MCF 10A (cell line): ENCODE measurements at regions not wholly inside any gene's neighbourhood (a gene's known extent, or its start where the extent isn't known, plus 50 kb on each side); places are given as distances from the start of the nearest gene placed in this dataset.
"Not testable (repeated sequence)": the region's sequence is repeated elsewhere in the genome, so short reads cannot be mapped to it uniquely, and the experiment has no call there.

Experiments used
- BruUV-seq: library from RNA; stranded (reverse); fragments of 400-500 nt; replicated peaks from 2 replicates; lab custom pipeline; 2021; lab: Mats Ljungman, UMichigan
- CTCF ChIA-PET: fragments of 300-600 bp; sonication (Branson Sonifier 250); formaldehyde crosslinking; extraction: SDS; loops from one replicate; lab custom pipeline; 2021; ENCODE audit warnings: antibody characterized with exemption, inconsistent platforms; lab: Yijun Ruan, JAX
- POLR2A ChIA-PET: fragments of 300-600, 350-650 bp; sonication (Branson Sonifier 250); formaldehyde crosslinking; extraction: SDS; loops from one replicate; lab custom pipeline; 2020; ENCODE audit warnings: antibody characterized with exemption, inconsistent platforms; lab: Yijun Ruan, JAX
- DNase-seq: peaks from one replicate; pipeline ENCODE4 v3.0.0-alpha.2; 2018; ENCODE audit not compliant: unreplicated experiment
- H3K27ac Mint-ChIP-seq: one replicate; pipeline ENCODE4 v1.8.0; 2022; ENCODE audit warnings: mild to moderate bottlenecking, low read depth, mixed read lengths; ENCODE audit not compliant: unreplicated experiment
- H3K27me3 Mint-ChIP-seq: one replicate; pipeline ENCODE4 v1.8.0; 2022; ENCODE audit warnings: mixed read lengths; ENCODE audit not compliant: insufficient read depth, unreplicated experiment
- H3K36me3 Mint-ChIP-seq: one replicate; pipeline ENCODE4 v1.8.0; 2022; ENCODE audit warnings: mild to moderate bottlenecking, moderate library complexity, mixed read lengths; ENCODE audit not compliant: insufficient read depth, unreplicated experiment
- H3K4me1 Mint-ChIP-seq: one replicate; pipeline ENCODE4 v1.8.0; 2022; ENCODE audit warnings: mixed read lengths; ENCODE audit not compliant: insufficient read depth, unreplicated experiment
- H3K4me3 Mint-ChIP-seq: one replicate; pipeline ENCODE4 v1.8.0; 2022; ENCODE audit warnings: mild to moderate bottlenecking, moderate library complexity, mixed read lengths; ENCODE audit not compliant: unreplicated experiment
- H3K9me3 Mint-ChIP-seq: one replicate; pipeline ENCODE4 v1.8.0; 2022; ENCODE audit warnings: mixed read lengths; ENCODE audit not compliant: unreplicated experiment
- intact Hi-C: fragments of 100-400 bp; cut with micrococcal nuclease; formaldehyde crosslinking; loops from 2 replicates; pipeline ENCODE4 v1.14.1; 2022
- TF ChIP-seq, protein P1 (sequence below): fragments of 200-600 bp; IDR thresholded peaks from one replicate; pipeline ENCODE4 v1.8.0; 2022; ENCODE audit warnings: antibody characterized with exemption, mild to moderate bottlenecking; ENCODE audit not compliant: unreplicated experiment

GRCh38 chr9:90702441-90702955, 59.9 kb upstream of the DIRAS2 start:
- peaks cover 99% of the 10 kb centered on the region for H3K27me3 Mint-ChIP-seq

DNA sequence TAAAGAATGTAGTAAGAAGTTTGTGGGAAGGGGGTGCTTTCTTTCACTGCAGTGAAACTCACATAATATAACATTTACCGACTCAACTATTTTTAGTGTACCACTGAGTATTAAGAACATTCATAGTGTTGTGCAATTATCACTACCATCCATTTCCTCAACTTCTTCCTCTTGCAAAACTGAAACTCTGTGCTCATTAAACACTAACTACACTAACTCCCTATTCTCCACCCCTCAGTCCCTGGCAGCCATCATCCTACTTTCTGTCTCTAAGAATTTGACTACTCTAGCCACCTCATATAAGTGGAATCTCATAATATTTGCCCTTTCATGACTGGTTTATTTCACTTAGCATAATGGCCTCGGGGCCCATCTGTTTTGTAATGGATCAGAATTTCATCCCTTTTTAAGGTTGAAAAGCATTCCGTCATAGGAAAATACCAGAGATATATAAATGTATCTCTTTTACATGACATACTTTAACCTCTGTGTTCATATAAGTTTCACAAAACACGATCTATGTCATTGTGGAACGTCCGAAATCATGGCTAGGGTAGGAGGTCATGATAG, 56.3 kb upstream of the DIRAS2 start:
- intact Hi-C loops: no loop called here
- CTCF ChIA-PET: no interaction called here
- H3K4me1 Mint-ChIP-seq: no peaks in the 10 kb centered on the region
- POLR2A ChIA-PET: no interaction called here
- H3K4me3 Mint-ChIP-seq: no peak overlapping the region
- no peak overlapping the region for H3K27ac Mint-ChIP-seq
- no TSS peak for BruUV-seq
- TF ChIP-seq, protein P1, sequence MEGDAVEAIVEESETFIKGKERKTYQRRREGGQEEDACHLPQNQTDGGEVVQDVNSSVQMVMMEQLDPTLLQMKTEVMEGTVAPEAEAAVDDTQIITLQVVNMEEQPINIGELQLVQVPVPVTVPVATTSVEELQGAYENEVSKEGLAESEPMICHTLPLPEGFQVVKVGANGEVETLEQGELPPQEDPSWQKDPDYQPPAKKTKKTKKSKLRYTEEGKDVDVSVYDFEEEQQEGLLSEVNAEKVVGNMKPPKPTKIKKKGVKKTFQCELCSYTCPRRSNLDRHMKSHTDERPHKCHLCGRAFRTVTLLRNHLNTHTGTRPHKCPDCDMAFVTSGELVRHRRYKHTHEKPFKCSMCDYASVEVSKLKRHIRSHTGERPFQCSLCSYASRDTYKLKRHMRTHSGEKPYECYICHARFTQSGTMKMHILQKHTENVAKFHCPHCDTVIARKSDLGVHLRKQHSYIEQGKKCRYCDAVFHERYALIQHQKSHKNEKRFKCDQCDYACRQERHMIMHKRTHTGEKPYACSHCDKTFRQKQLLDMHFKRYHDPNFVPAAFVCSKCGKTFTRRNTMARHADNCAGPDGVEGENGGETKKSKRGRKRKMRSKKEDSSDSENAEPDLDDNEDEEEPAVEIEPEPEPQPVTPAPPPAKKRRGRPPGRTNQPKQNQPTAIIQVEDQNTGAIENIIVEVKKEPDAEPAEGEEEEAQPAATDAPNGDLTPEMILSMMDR: no peak
- no peaks in the 10 kb centered on the region for H3K9me3 Mint-ChIP-seq
- H3K36me3 Mint-ChIP-seq: no peaks in the 10 kb centered on the region
- DNase-seq: no peak
- peaks cover 64% of the 10 kb centered on the region for H3K27me3 Mint-ChIP-seq

More at GRCh38 chr9:90702441-90702955, 59.9 kb upstream of the DIRAS2 start:
- Mint-ChIP-seq H3K4me3 (no peak overlapping the region), H3K36me3 (no peaks in the 10 kb centered on the region), H3K9me3 (no peaks in the 10 kb centered on the region), H3K4me1 (no peaks in the 10 kb centered on the region), H3K27ac (no peak overlapping the region)
- TF ChIP-seq, protein P1: no peak
- ChIA-PET POLR2A (no interaction called here), CTCF (no interaction called here)
- intact Hi-C loops: no loop called here
- DNase-seq: no peak
- BruUV-seq: no TSS peak

DNA sequence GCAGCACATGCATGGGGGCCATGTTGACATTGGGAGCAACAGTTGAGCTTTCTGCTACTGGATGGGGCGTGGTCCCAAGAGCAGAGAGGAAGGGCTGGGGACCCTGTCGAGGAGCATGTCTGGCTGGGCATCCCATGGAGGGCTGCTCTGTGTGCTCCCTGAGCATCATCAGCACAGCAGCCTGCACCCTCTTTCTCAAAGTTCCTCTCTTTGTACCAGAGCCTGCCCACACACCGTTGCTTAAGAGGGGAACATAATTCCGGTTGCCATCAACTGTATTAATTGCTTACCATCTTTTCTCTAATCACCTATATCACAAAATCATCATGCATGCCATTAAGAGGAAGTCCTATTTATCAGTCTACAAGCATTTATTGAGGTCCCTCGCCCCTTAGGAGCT, 55.2 kb upstream of the DIRAS2 start:
- Mint-ChIP-seq H3K27me3 (peaks cover 52% of the 10 kb centered on the region), H3K36me3 (no peaks in the 10 kb centered on the region), H3K4me3 (no peak overlapping the region), H3K9me3 (no peaks in the 10 kb centered on the region), H3K27ac (no peak overlapping the region), H3K4me1 (no peaks in the 10 kb centered on the region)
- DNase-seq: no peak
- TF ChIP-seq, protein P1: no peak
- POLR2A ChIA-PET: interaction anchor here (0.6 kb wide), 1 partner anchor 23 kb away, joined by 5 read pairs; no protein-coding TSS in a partner anchor
- intact Hi-C loops: no loop called here
- no TSS peak for BruUV-seq
- CTCF ChIA-PET: interaction anchor here (0.6 kb wide), 1 partner anchor 17 kb away, joined by 3 read pairs; no protein-coding TSS in a partner anchor

DNA sequence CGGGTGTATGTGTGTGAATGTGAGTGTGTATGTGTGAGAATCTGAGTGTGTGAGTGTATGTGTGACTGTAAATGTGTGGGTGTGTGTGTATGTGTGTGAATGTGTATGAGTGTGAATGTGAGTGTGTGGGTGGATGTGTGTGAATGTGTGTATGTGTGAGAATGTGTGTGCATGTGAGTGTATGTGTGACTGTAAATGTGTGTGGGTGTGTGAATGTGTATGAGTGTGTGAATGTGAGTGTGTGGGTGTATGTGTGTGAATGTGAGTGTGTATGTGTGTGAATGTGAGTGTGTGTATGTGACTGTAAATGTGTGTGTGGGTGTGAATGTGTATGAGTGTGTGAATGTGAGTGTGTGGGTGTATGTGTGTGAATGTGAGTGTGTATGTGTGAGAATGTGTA, 51.6 kb upstream of the DIRAS2 start:
- DNase-seq, BruUV-seq, intact Hi-C loops, POLR2A ChIA-PET, H3K9me3 Mint-ChIP-seq, H3K36me3 Mint-ChIP-seq, H3K27ac Mint-ChIP-seq, CTCF ChIA-PET, H3K4me3 Mint-ChIP-seq, H3K4me1 Mint-ChIP-seq: not testable (repeated sequence)
- peaks cover 17% of the 10 kb centered on the region for H3K27me3 Mint-ChIP-seq
